GM23248 (cell line): ENCODE measurements at regions not wholly inside any gene's neighbourhood (a gene's known extent, or its start where the extent isn't known, plus 50 kb on each side); places are given as distances from the start of the nearest gene placed in this dataset.

ENCODE experiments used
- DNase-seq: peaks from one replicate; pipeline ENCODE4 v3.0.0-alpha.2; 2015
- H2AFZ ChIP-seq: fragments of 200-600 bp; sonication (generic); 2 replicates; pipeline ENCODE4 v1.6.1; 2016; ENCODE audit warnings: antibody characterized with exemption
- H3F3A ChIP-seq: fragments of 200-600 bp; sonication (generic); 2 replicates; pipeline ENCODE4 v1.6.1; 2016; ENCODE audit warnings: mild to moderate bottlenecking, antibody characterized with exemption, mixed run types; ENCODE audit not compliant: insufficient read depth
- H3K27ac ChIP-seq: fragments of 200-600 bp; sonication (generic); 2 replicates; pipeline ENCODE4 v1.5.1; 2016; ENCODE audit warnings: mild to moderate bottlenecking
- H3K27me3 ChIP-seq: fragments of 200-600 bp; sonication (generic); replicated peaks from 2 replicates; pipeline ENCODE4 v1.6.1; 2016; ENCODE audit warnings: mild to moderate bottlenecking; ENCODE audit not compliant: insufficient read depth
- H3K36me3 ChIP-seq: fragments of 200-600 bp; sonication (generic); 2 replicates; pipeline ENCODE4 v1.6.1; 2016; ENCODE audit warnings: low read depth, mild to moderate bottlenecking
- H3K4me1 ChIP-seq: fragments of 200-600 bp; sonication (generic); 2 replicates; pipeline ENCODE4 v1.6.1; 2016; ENCODE audit warnings: mild to moderate bottlenecking; ENCODE audit not compliant: insufficient read depth
- H3K4me2 ChIP-seq: fragments of 200-600 bp; sonication (generic); one replicate; pipeline ENCODE4 v1.6.1; 2016; ENCODE audit warnings: mild to moderate bottlenecking; ENCODE audit not compliant: unreplicated experiment
- H3K4me3 ChIP-seq: fragments of 200-600 bp; sonication (generic); 2 replicates; pipeline ENCODE4 v1.5.1; 2016; ENCODE audit warnings: mild to moderate bottlenecking
- H3K79me2 ChIP-seq: fragments of 200-600 bp; sonication (generic); 2 replicates; pipeline ENCODE4 v1.6.1; 2016; ENCODE audit warnings: mild to moderate bottlenecking; ENCODE audit not compliant: insufficient read depth
- H3K9ac ChIP-seq: fragments of 200-600 bp; sonication (generic); 2 replicates; pipeline ENCODE4 v1.6.1; 2016; ENCODE audit warnings: mild to moderate bottlenecking
- H3K9me2 ChIP-seq: fragments of 200-600 bp; sonication (generic); 2 replicates; pipeline ENCODE4 v1.6.1; 2016; ENCODE audit warnings: mixed run types, mild to moderate bottlenecking, moderate library complexity; ENCODE audit not compliant: insufficient read depth
- H3K9me3 ChIP-seq: fragments of 200-600 bp; sonication (generic); one replicate; pipeline ENCODE4 v1.6.1; 2017; ENCODE audit warnings: low read depth
- H4K20me1 ChIP-seq: fragments of 200-600 bp; sonication (generic); 2 replicates; pipeline ENCODE4 v1.6.0; 2016; ENCODE audit not compliant: insufficient read depth
- EZH2 ChIP-seq: fragments of 200-600 bp; sonication (generic); IDR thresholded peaks from 2 replicates; pipeline ENCODE4 v1.6.1; 2018; ENCODE audit warnings: antibody characterized with exemption, mild to moderate bottlenecking; ENCODE audit not compliant: insufficient read depth, poor library complexity, severe bottlenecking
- EZH2phosphoT487 ChIP-seq: fragments of 200-600 bp; sonication (generic); IDR thresholded peaks from 2 replicates; pipeline ENCODE4 v1.6.1; 2018; ENCODE audit warnings: antibody characterized with exemption, moderate library complexity, mild to moderate bottlenecking, low read depth; ENCODE audit not compliant: insufficient read depth
- WGBS, 2 experiments: methylation state at CpG; one replicate each; pipeline ENCODE4 v1.1.6; 2015 to 2017; ENCODE audit warnings: low lambda C conversion rate in 2 of 2, low coverage in 1 of 2; ENCODE audit errors: missing lambda C conversion rate in 2 of 2; 5-methylcytosine and 5-hydroxymethylcytosine counted together
- in situ Hi-C: fragments of 300-500 bp; cut with MboI; formaldehyde crosslinking; loops from 2 replicates; pipeline ENCODE4 v1.15.0; 2020

- Histone ChIP-seq H3K9me2 (no peaks in the 10 kb centered on the region), H3K27me3 (no peaks in the 10 kb centered on the region), H3F3A (no peaks in the 10 kb centered on the region), H3K9ac (no peak overlapping the region), H3K4me2 (no peak overlapping the region), H3K79me2 (no peaks in the 10 kb centered on the region), H3K36me3 (no peaks in the 10 kb centered on the region), H2AFZ (no peak overlapping the region), H3K27ac (no peak overlapping the region), H3K4me3 (no peak overlapping the region), H3K9me3 (no peaks in the 10 kb centered on the region), H4K20me1 (no peaks in the 10 kb centered on the region), H3K4me1 (no peaks in the 10 kb centered on the region)
- no peak for DNase-seq
- 4 to 10% methylated on average over 1 of the region's 1 CpG for WGBS, 2 experiments
- in situ Hi-C loops: no loop called here
- TF ChIP-seq EZH2 (no peak), EZH2phosphoT487 (no peak)
Observed at GRCh38 chr6:91634791-91635190, 1047.9 kb upstream of the MAP3K7 start.

- Histone ChIP-seq H3K36me3 (no peaks in the 10 kb centered on the region), H3K4me2 (no peak overlapping the region), H3K79me2 (no peaks in the 10 kb centered on the region), H3K4me3 (no peak overlapping the region), H3K9me2 (no peaks in the 10 kb centered on the region), H3K9me3 (no peaks in the 10 kb centered on the region), H4K20me1 (no peaks in the 10 kb centered on the region), H3K4me1 (no peaks in the 10 kb centered on the region), H2AFZ (no peak overlapping the region), H3F3A (no peaks in the 10 kb centered on the region), H3K27me3 (no peaks in the 10 kb centered on the region), H3K27ac (no peak overlapping the region), H3K9ac (no peak overlapping the region)
- WGBS, 2 experiments: 40 to 42% methylated on average over 8 of the region's 8 CpGs
- DNase-seq: no peak
- TF ChIP-seq EZH2phosphoT487 (no peak), EZH2 (no peak)
- in situ Hi-C loops: no loop called here
Observed at GRCh38 chr6:91633374-91634111, 1046.7 kb upstream of the MAP3K7 start.

DNA sequence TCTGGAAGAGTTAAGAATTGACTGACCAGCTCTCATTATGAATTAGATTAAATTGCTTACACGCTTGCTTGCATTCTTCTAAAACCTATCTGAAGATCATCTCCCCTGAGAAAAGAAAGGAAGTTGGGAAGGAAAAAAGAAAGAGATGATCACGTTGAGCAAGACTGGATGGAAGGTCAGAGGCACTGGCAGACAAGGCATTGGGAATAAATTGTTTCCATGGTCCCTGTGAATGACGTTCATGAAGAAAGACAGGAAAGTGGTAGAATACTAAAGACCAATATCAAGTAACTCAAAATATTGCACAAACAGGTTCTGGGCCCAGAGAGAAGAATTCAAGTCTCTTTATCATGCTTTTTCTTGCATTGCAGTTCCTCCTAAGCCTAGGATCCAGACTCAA lies 1045.4 kb upstream of the MAP3K7 start:
- H3K9me3 ChIP-seq: no peaks in the 10 kb centered on the region
- no peaks in the 10 kb centered on the region for H3K9me2 ChIP-seq
- in situ Hi-C loops: no loop called here
- H3K79me2 ChIP-seq: no peaks in the 10 kb centered on the region
- H4K20me1 ChIP-seq: no peaks in the 10 kb centered on the region
- no peaks in the 10 kb centered on the region for H3K4me1 ChIP-seq
- TF ChIP-seq EZH2phosphoT487 (no peak), EZH2 (no peak)
- no peak overlapping the region for H3K27ac ChIP-seq
- DNase-seq: no peak
- H3K4me2 ChIP-seq: no peak overlapping the region
- no peak overlapping the region for H3K4me3 ChIP-seq
- 35 to 41% methylated on average over 3 of the region's 3 CpGs for WGBS, 2 experiments
- H2AFZ ChIP-seq: no peak overlapping the region
- H3F3A ChIP-seq: no peaks in the 10 kb centered on the region
- no peaks in the 10 kb centered on the region for H3K27me3 ChIP-seq
- H3K9ac ChIP-seq: no peak overlapping the region
- H3K36me3 ChIP-seq: no peaks in the 10 kb centered on the region

- no peak for TF ChIP-seq EZH2phosphoT487
- TF ChIP-seq EZH2: no peak
- in situ Hi-C loops: no loop called here
- H3F3A ChIP-seq: no peaks in the 10 kb centered on the region
- no peaks in the 10 kb centered on the region for H3K9me2 ChIP-seq
- H3K27ac ChIP-seq: no peak overlapping the region
- no peak overlapping the region for H3K9ac ChIP-seq
- H3K27me3 ChIP-seq: no peaks in the 10 kb centered on the region
- H3K4me1 ChIP-seq: no peaks in the 10 kb centered on the region
- no peaks in the 10 kb centered on the region for H4K20me1 ChIP-seq
- WGBS, 2 experiments: 50 to 51% methylated on average over 3 of the region's 3 CpGs
- H3K4me2 ChIP-seq: no peak overlapping the region
- DNase-seq: no peak
- no peak overlapping the region for H2AFZ ChIP-seq
- H3K36me3 ChIP-seq: no peaks in the 10 kb centered on the region
- no peak overlapping the region for H3K4me3 ChIP-seq
- no peaks in the 10 kb centered on the region for H3K9me3 ChIP-seq
- no peaks in the 10 kb centered on the region for H3K79me2 ChIP-seq
Observed at GRCh38 chr6:91631227-91631626, 1044.4 kb upstream of the MAP3K7 start.
